Tongue (tissue), 1 donor: ENCODE measurements at regions not wholly inside any gene's neighbourhood (a gene's known extent, or its start where the extent isn't known, plus 50 kb on each side); places are given as distances from the start of the nearest gene placed in this dataset.
"Not testable (repeated sequence)": the region's sequence is repeated elsewhere in the genome, so short reads cannot be mapped to it uniquely, and the experiment has no call there.

Experiments
- DNase-seq: peaks from one replicate; pipeline ENCODE4 v3.0.0-alpha.2; 2015

DNA sequence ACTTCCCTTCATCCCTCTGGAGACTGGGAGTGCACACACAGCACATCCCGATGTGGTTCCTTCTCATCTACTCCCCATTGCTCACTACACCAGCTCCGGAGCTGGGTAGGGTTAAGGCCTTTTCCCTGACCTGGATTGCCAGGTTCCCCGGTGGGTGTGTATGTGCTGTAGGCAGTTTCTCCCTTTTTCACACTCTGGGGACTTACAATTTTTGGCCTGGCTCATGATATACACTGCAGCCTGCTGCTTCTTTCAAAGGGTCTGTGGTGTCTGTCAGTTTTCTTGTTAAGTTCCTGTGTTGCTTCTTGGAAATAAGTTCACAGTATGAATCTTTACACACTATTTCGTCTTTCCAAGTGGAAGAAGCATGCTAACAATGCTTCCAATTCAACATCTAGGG, 405.5 kb downstream of the UTRN start:
- DNase-seq: peak; percentile 38

DNA sequence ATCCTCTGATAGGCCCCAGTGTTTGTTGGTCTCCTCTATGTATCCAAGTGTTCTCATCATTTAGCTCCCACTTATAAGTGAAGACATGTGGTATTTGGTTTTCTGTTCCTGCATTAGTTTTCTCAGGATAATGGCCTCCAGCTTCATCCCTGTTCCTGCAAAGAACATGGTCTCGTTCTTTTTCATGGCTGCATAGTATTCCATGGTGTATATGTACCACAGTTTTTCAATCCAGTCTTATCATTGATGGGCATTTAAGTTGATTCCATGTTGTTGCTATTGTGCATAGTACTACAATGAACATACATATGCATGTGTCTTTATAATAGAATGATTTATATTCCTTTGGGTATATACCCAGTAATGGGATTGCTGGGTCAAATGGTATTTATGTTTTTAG, 406.9 kb downstream of the UTRN start:
- not testable (repeated sequence) for DNase-seq

DNA sequence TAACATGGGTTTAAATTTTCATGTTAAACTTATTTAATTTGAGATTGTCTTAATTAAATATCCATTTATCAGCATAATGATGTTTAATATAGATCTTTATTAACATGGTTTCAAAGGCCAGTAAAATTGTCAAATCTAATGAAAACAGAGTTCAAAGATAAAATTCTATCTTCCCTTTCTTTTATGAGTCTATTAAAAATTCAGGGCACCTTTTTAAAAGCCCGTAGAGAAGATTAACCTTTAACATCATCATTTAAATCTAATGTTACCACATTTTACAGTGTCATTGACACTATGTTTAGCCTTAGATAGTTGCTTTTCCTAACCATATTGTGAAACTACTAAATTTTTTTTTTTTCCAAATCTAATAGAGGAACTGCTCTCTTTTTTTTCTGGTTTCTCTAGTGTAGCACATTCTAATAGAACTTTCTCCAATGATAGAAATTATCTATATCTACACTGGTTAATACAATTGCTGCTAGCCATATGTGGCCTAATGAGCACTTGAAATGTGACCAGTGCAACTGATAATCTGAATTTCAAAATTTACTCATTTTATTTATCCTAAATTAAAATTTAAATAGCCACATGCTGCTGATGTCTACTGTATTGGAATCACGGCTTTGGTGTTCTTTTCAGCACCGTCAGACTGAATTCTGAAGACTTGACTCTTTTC, 410.9 kb downstream of the UTRN start:
- no peak for DNase-seq

DNA sequence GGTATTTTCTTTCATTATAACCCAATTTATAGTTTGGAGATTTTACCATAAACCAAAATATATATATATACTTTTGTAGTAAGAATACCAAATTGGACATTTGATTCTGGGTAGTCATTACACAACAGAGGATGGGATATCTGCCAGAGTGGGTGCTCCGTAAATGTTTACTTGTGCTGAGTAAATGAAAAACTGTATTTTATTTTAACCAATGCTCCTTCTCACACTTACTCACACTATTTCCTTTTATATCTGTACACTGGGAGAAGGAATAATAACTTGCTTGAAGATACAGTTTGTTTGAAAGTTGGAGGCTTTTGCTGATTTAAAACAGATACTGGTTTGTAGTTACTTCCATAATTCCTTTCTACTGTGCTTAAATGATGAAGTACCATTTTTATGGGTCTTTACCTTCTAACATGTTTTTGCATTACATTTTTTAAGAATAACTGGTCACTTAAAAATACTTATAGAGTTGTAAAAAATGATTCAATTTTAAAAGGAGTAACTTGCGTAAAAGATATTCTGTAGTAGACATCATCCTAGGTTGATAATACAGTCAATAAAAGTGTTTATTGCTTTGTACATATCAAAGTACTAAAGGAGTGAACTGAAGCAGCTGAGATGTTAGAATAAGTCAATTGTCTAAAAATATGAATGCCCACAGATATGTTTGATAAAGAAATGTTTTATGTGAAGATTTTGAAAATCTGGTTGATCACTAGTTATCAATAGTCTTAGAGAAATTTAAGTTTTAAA, 411.7 kb downstream of the UTRN start:
- no peak for DNase-seq

DNA sequence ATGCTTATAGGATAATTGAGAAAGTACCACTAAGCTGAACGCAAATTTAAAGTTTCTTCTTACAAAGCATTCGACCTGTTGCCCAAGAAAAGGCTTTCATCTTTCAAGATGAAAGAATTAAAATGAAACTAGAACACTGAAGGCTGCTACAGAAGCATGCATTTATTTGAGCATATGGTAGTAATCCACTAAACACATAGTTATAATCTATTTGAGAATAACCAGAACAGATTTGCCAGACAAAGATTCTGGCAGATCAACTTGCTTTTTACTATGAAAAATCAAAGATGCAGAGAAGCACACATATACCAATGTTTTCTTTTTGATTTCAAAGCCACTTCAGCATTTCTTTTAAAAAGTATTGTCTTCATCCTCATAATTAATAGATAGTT, 412.2 kb downstream of the UTRN start:
- peak; percentile 27 for DNase-seq

DNA sequence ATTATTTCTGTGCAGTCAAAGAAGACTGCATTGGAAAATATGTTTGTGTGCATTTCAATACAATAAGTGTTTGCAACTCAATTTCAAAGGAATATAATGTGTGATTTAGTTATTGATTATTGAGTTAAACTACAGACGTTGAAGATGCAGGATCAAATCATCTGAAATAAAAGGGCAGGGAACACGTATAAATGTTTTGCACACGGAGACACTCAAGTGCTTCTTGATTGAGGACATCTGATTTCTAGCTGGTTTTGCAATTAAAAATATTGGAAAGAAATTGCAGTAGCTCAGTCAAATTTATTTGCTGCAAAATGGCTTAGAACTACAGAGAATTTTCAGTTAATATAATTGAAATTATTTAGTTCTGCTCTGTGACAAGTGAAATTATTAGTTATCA, 412.7 kb downstream of the UTRN start:
- no peak for DNase-seq

DNA sequence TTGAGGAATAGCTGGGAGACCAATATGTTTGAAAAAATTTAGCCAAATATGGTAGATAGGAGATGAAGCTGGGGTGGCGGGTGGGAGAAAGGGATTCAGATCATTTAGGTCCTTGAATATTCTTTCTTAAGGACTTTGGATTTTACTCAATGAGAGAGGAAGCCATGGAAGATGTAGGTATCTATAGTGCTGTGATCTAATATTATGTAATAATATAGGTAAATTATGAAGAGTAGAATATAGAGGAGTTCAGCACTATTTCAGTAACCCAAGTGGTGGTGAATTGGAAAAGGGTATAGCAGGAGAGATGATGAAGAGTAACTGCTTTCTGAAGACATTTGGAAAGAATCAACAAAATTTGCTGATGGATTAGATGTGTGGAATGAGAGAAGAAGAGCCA, 417.6 kb downstream of the UTRN start:
- DNase-seq: no peak

DNA sequence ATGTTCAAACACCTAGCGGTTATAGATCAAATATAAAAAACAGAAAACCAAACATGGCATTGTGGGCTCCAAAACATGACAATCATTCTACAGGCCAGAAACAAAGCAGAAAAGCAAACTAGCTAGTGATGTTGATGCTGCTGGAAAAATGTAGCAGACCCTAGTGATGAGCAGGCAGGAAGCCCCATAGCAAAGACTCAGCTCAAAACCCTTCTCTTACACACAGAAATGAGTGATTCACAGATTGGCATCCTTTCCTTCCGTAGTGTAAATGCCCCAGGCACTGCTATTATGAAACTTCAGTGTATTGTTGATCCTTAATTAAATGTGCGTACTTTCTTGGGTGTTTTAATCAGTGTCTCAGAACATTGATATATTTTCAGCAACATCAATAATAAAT, 425.1 kb downstream of the UTRN start:
- no peak for DNase-seq

DNA sequence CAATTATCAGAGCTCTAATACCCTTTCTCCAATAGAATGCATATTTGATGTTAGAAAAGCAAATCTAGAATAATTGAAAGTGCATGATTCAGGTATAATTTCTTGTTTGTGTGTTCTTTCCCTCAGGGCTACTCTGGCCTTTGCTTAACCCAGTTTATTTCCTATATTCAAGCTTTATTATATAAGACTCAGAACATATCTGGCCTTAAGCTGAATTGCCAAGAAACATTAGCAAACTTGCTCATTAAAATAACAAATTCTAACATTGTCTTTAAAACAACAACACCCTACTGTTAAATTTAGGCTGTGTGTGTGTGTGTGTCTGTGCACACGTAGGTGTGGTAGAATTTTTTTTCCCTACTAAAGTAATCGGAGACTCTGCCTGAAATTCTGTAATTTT, 426.5 kb downstream of the UTRN start:
- DNase-seq: no peak

DNA sequence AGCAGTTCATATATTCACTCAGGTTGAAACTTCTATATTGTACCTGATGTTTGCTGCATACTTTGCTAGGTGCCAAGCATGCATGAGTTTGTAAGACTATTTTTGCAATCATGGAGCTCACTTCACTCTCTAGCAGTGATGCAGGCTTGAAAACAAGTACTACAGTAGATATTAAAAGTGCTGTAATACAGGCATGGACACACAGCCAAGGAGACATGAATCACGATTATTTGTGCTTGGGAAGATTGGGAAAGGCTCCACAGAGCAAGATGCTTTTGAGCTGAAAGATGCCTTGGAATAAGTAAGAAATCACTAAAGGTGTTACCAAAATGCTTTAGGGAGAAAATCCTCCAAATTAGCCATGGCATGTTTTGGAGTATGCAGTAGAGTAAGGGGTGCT, 427.4 kb downstream of the UTRN start:
- DNase-seq: no peak

DNA sequence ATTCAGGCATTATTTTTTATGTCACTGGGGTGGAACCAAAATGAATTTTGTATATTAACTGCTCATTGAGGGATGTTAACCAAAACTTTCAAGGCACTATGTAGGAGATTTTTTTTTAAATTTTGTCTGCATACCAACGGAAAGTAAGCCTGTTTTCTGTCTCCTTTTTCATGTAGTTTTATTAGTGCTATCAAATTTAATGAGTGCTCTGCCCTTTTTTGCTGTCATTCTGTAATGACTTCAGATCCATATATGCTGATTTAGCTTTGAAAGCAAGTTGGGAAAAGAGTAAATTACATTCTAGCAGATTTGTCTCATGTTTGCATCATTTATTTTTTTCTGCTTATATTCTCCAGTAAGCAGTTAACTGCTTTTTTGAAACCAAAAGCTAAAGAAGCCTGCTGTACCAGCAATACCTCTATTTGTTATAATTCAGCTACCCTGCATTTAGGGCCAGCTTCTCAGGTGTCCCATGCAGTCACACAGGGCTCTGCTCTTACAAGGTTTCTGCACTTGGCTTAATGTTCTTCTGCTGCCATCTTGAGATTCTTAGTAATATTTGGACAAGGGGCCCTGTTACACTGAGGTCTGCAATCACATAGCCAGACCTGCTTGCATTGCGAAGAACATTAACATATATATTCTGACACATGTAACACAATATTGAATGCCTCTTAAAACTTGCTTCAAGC, 429.0 kb downstream of the UTRN start:
- DNase-seq: no peak

DNA sequence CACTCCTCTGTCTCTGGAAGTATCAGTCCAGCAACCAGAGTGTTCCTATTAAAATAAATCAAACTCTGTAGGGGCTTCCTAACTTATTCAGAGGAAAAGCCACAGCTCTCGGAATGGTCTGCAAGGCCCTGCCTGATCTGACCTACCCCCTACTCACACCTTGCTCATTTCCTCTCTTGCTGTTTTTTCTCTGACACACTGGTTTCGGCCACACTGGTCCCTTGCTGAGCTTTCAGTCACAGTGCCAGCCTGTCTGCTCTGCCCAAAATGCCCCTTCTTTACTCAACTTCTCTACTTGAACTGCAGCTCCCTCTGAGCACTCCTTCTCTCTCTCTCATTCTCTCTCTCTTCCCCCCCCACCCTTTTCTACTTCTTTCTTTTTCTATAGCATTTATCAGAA, 430.2 kb downstream of the UTRN start:
- no peak for DNase-seq

DNA sequence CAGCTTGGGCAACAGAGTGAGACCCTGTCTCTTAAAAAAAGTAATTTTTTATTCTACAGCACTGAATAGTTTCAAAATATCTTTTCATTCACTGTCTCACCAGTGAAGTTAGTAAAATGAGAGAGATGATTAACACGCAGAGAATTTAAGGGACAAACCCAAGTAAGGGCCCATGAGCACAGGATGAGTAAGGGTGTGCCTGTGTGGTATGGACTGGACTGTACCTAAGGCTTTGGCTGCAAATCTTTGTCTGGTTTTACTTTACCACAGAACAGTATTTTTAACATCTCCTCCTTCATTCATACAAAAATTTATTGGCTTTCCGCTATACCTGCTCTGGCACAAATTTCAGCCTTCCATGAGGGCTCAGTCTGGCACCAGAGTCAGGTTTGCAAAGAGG, 433.3 kb downstream of the UTRN start:
- DNase-seq: no peak

DNA sequence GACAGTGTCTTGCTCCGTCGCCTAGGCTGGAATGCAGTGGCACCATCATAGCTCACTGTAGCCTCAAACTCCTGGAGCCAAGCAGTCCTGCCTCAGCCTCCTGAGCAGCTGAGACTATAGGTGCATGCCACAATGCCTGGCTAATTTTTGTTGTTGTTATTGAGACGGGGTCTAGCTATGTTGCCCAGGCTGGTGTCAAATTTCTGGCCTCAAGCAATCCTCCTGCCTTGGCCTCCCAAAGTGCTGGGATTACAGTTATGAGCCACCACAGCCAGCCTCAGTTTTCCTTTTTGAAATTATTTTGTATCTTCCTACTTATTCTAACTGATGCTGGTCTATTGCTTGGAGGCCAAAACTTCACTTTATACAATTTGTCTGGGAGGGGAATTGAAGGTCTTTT, 436.1 kb downstream of the UTRN start:
- DNase-seq: no peak

DNA sequence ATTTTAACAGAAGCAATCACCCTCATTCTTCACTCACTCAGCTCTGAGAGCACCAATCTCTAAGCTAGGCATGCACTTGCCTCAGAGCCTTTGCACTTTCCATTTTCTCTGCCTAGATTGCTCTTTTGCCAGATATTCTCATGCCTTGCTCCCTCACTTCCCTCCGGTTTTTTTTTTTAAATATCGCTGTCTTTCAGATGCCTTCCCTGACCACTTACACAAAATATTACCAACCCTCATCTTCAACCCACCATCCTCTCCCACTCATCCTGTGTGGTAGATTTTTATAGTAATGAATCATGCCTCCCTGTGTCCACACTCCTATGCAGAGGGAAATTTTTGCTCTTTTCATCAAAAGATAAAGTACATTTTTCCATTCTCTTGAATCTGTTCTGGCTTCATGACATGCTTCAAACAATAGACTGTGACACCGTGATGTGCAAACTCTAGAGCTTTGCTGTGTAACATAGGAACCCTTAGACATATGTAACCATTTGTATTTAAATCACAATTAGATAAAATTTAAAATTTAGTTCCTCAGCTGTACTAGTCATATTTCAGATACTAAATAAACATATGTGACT, 437.1 kb downstream of the UTRN start:
- DNase-seq: no peak

DNA sequence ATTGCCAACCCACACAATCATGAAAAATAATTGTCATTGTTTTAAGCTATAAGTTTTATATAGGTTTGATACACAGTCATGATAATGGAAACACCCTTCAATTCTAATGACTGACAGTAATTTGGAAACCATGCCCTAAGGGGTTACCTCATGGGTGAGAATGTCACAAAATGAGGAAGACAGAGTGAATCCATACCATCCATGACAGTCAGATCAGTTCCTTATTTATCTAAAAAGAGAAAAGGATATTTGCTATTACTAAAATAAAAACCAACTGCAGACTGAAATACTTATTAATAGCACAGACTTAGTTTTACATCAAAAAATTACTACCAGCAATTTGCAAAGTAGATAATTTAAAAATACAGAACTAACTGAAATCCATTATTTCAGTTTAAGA, 437.8 kb downstream of the UTRN start:
- DNase-seq: no peak

DNA sequence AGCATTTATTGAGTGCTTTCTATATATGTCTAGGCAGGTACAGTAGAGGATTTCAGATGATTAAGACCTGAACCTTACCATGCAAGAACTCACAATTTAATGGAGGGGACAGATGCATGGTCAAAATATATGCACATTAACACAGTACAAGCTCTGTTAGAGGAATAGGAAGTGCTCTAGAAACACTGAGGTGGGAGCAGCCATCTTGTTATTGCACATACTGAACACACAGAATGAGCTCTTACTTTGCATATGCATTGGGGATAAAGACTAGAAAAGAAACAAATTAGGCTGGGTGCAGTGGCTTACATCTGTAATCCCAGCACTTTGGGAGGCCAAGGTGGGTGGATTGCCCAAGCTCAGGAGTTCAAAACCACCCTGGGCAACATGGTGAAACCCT, 438.3 kb downstream of the UTRN start:
- DNase-seq: no peak

DNA sequence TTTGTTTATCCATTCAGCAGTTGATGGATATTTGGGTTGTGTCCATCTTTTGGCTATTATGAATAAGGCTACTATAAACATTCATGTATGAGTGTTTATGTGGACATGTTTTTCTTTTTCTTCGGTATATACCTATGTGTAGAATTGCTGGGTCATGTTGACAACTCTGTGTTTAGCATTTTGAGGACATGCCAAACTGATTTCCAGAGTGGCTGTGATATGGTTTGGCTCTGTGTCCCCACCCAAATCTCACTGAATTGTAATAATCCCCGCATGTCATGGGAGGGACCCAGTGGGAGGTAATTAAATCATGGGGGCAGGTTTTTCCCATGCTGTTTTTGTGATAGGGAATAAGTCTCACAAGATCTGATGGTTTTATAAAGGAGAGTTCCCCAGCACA, 439.7 kb downstream of the UTRN start:
- DNase-seq: no peak

DNA sequence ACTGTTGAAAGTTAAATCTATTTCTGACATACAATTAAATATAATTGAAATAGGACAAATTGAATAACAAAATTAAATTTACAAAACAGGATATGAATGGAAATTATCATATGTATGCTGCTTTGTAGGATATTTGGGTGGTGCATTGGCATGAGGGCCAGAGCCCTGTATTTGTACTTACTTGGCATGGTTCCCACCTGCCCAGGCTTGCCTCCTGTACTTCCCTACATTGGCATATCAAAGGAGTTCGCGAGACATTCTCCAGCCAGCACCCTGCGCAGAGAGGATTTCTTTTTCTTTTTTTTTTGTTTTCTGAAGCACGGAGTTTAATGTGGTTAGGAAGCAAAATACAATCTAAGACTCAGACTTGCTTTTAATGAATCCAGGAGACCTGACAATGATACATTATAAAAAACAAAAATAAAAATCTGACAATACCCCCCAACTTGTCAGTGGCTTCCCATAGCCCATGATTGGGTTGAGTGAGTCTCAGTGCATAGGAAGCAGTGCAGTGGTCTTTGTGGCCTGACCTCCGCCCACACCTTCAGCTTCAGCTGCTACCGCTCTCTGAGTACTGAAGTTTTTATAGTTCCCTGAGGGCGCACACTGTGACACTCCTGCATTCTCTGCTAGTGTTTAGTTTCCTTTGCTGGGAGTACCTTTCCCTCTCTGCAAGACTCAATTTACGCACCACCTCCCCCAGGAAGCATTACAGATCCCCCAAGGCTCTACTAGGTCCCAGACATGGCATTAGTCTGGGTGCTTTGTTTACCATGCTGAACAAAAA, 440.8 kb downstream of the UTRN start:
- DNase-seq: peak; percentile 17

DNA sequence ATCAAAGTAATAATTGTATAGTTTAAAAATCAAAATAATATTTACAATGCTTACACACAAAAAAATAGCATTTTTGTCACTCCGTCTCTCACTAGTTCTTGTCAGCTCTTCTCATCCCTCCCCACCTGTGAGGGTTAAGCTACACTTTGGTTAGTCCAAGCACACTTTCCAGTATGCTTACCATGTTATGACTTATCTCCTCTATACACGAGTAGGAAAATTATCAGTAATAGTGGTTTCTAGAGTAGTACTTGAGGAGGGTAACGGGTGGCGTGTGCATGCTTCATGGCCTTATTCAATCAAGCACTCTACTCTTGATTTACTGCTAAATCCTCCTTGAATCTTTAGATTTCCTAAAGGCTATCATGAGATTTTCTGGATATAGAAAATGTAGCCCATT, 443.7 kb downstream of the UTRN start:
- DNase-seq: no peak

DNA sequence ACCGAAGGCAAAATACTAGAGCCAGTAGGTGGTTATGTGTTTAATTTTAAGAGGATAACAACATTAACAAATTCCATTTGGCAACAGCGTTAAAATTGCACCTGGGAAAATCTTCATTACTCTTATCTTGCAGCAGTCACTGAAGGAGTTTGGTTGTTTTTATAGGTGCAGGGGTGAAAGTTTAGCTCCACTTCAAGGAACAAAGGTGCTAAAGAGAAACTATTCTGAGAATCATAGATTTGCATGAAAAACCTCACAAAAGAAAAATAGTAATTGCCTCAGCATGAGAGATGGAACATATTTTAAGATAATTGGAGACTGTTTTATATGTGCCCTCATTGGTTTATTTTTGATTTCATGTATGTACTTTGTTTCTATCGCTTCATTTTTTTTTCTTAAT, 444.4 kb downstream of the UTRN start:
- DNase-seq: no peak

DNA sequence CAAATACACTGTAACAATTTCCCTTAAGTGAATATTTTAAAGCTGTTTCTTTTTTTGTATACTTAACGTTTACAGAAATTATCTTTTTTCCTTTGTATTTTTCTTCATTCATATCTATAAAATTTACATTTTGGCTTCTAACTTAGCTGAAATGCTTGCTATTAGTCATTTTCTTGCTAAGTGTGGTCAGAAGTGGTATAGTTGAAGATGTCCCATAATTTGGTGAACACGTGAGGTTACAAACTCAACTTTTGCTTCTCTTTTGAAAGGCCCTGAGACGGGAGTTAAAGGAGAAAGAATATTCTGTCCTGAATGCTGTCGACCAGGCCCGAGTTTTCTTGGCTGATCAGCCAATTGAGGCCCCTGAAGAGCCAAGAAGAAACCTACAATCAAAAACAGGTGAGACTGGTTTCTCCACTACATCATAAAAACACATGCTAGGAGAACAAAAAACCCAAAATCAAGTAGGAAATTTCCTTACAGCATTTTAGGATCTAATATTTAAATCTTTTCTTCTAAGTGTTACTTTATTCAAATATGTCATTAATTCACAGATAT, 445.0 kb downstream of the UTRN start:
- DNase-seq: peak; percentile 31
